NCI-H1105 (cell line): ENCODE measurements at regions not wholly inside any gene's neighbourhood (a gene's known extent, or its start where the extent isn't known, plus 50 kb on each side); places are given as distances from the start of the nearest gene placed in this dataset.
"Not testable (repeated sequence)": the region's sequence is repeated elsewhere in the genome, so short reads cannot be mapped to it uniquely, and the experiment has no call there.

Experiments
- DNase-seq: peaks from one replicate; lab custom pipeline; 2025; lab: John Stamatoyannopoulos, UW

GRCh38 chr20:36082315-36082915 is 72.1 kb upstream of the EPB41L1 start:
- DNase-seq = no peak

- not testable (repeated sequence) for DNase-seq
Observed at GRCh38 chr20:36083200-36083599, 71.3 kb upstream of the EPB41L1 start.

GRCh38 chr20:36084356-36084755 is 70.2 kb upstream of the EPB41L1 start:
- no peak for DNase-seq

- DNase-seq = no peak
Observed at GRCh38 chr20:36084897-36085613, 69.5 kb upstream of the EPB41L1 start.

GRCh38 chr20:36085686-36086267 is 68.8 kb upstream of the EPB41L1 start:
- DNase-seq = no peak

- no peak for DNase-seq
Observed at GRCh38 chr20:36086767-36087166, 67.8 kb upstream of the EPB41L1 start.

- DNase-seq = no peak
Observed at GRCh38 chr20:36090223-36090622, 64.3 kb upstream of the EPB41L1 start.

GRCh38 chr20:36091561-36092397 is 62.8 kb upstream of the EPB41L1 start:
- DNase-seq = no peak

GRCh38 chr20:36092398-36093024 is 62.0 kb upstream of the EPB41L1 start:
- no peak for DNase-seq

- peak; percentile 31 for DNase-seq
Observed at GRCh38 chr20:36093025-36093803, 61.3 kb upstream of the EPB41L1 start.

- DNase-seq = no peak
Observed at GRCh38 chr20:36093804-36094145, 60.8 kb upstream of the EPB41L1 start.

- no peak for DNase-seq
Observed at GRCh38 chr20:36094497-36094896, 60.0 kb upstream of the EPB41L1 start.

- DNase-seq = no peak
Observed at GRCh38 chr20:36096435-36096834, 58.1 kb upstream of the EPB41L1 start.

- no peak for DNase-seq
Observed at GRCh38 chr20:36097337-36098151, 57.0 kb upstream of the EPB41L1 start.

- no peak for DNase-seq
Observed at GRCh38 chr20:36098364-36098763, 56.2 kb upstream of the EPB41L1 start.

- DNase-seq = no peak
Observed at GRCh38 chr20:36099106-36099505, 55.4 kb upstream of the EPB41L1 start.

- no peak for DNase-seq
Observed at GRCh38 chr20:36101192-36101591, 53.3 kb upstream of the EPB41L1 start.

- no peak for DNase-seq
Observed at GRCh38 chr20:36102306-36102705, 52.2 kb upstream of the EPB41L1 start.

- no peak for DNase-seq
Observed at GRCh38 chr20:36102809-36103596, 51.5 kb upstream of the EPB41L1 start.

- no peak for DNase-seq
Observed at GRCh38 chr20:36104244-36104643, 50.3 kb upstream of the EPB41L1 start.
